Erythroblast (primary cell): ENCODE measurements at regions not wholly inside any gene's neighbourhood (a gene's known extent, or its start where the extent isn't known, plus 50 kb on each side); places are given as distances from the start of the nearest gene placed in this dataset.
A peak's percentile ranks its signal among the peaks of the same experiment; 100 is the strongest.

Experiments used
- DNase-seq, 2 experiments: peaks; one replicate each; lab custom pipeline; 2025; lab: John Stamatoyannopoulos, UW
- GATA1 ChIP-seq: IDR thresholded peaks from 2 replicates; pipeline ENCODE4 v1.6.1; 2011; ENCODE audit warnings: low read depth, mild to moderate bottlenecking, control low read depth, low read length, moderate library complexity
- POLR2A ChIP-seq: IDR thresholded peaks from 2 replicates; pipeline ENCODE4 v1.6.1; 2011; ENCODE audit warnings: mild to moderate bottlenecking, low read length

DNA sequence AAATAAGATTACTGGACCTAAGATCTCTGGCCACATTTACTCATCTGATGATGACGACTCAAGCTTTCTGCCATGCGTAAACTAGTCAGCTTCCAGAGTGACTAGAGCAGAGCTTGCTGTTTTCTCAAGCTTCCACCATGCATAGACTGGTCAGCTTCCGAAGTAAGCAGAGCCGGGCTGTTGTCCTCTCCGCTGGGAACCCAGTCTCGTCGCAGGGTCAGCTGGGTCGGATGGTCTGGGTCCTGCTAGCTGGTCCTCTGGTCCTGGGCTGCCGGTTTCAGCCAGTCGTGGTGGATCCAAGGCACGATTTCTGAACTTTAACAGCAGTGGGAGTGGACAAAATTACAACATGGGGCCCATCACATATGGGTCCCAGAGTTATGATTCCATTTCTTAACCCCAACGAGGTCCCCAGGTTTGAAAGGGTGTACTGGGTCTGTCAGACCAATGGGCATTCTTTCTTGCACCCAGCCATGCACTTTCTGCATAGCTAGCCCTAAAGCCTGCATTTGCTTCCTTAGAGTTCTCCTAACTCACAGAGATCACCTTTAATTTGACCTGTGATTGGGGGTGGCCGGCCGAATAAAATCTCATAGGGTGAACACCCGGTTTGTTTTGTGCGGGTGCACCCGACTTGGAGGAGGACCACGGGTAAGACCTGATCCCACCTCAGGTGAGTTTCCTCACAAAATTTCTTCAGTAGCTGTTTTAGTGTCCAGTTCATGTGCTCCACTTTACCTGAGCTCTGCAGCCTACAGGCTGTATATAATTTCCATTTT, 1312.8 kb downstream of the TMEM121 start:
- no peak for DNase-seq

GRCh38 chr14:106840258-106840657, 1313.9 kb downstream of the TMEM121 start:
- no peak for DNase-seq
- TF ChIP-seq POLR2A (no peak), GATA1 (no peak)

More for the DNA sequence above, 1312.8 kb downstream of the TMEM121 start:
- no peak for TF ChIP-seq GATA1
- no peak for TF ChIP-seq POLR2A

- TF ChIP-seq GATA1 (no peak), POLR2A (no peak)
- DNase-seq, result no peak
Measured at GRCh38 chr14:106840991-106841390, 1314.6 kb downstream of the TMEM121 start.

DNA sequence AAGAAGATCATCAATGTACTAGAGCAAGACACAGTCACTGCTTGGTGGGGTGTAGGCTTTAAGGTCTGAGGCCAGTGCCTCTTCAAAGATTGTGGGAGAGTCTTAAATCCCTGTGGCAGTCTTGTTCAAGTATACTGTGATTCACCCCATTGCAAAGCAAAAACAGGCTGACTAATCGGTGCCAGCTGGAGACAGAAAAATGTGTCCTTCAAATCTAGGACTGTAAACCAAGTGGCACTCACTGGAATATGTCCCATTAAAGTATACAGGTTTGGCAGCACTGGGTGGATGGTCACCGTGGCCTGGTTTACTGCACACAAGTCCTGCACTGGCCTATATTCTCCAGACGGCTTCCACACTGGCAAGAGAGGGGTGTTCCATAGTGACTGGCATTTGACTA, 1315.3 kb downstream of the TMEM121 start:
- no peak for DNase-seq
- TF ChIP-seq POLR2A (no peak), GATA1 (no peak)

DNA sequence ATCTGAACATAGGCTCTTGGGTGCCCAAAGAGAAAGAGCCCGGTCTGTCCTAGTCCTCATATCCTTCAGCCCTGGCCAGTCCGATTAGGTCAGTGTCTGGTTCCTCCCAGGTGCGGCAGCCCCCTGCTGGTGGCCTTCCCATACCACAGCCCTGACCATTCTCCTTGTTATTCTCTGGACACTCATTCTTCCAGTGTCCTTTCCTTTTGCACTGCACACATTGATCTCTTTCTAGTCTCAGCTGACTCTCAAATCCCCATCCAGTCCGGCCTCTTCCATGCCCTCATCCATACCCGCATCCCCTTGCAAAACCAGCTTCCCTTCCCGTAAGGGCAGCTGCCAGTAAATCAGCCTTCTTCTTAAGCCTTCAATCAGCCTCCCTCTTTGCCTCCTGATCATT, 1316.3 kb downstream of the TMEM121 start:
- DNase-seq, result no peak
- no peak for TF ChIP-seq POLR2A
- TF ChIP-seq GATA1, result no peak

GRCh38 chr14:106843386-106843785, 1317.0 kb downstream of the TMEM121 start:
- DNase-seq, result no peak
- no peak for TF ChIP-seq GATA1

DNA sequence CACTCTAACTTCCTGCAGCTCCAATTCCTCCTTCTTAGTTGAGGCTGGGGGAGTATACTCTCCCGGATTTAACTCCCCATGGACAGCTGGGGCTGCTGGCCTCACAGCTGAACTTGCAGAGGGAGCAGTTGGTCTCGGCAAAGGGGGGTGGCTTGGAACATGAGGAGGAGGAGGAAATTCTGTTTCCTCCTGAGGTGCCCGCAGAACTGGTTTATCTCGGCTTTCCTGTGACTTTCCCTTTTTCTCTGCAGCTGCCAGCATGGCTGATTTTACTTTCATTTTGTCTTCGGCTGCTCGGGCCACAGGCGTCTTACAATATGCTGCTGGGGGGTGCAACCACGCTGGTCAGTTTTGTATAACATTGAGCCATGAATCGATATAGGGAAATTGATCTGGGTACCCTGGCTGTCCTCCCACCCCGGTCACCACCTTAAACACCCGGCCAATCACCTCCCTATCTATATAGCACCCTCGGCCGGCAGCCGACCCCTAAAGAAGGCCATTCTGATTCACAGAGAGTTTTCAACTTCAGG, 1317.6 kb downstream of the TMEM121 start:
- no peak for DNase-seq
- TF ChIP-seq POLR2A, result no peak
- TF ChIP-seq GATA1, result no peak

- DNase-seq, result no peak
Measured at GRCh38 chr14:106844608-106845285, 1318.4 kb downstream of the TMEM121 start.

GRCh38 chr14:106845286-106846087, 1319.1 kb downstream of the TMEM121 start:
- DNase-seq, result no peak
- TF ChIP-seq GATA1 (no peak), POLR2A (no peak)

More at GRCh38 chr14:106844608-106845285, 1318.4 kb downstream of the TMEM121 start:
- TF ChIP-seq POLR2A (peak; percentile 73), GATA1 (no peak)

GRCh38 chr14:106846218-106846617, 1319.8 kb downstream of the TMEM121 start:
- TF ChIP-seq POLR2A (no peak), GATA1 (no peak)
- no peak for DNase-seq

DNA sequence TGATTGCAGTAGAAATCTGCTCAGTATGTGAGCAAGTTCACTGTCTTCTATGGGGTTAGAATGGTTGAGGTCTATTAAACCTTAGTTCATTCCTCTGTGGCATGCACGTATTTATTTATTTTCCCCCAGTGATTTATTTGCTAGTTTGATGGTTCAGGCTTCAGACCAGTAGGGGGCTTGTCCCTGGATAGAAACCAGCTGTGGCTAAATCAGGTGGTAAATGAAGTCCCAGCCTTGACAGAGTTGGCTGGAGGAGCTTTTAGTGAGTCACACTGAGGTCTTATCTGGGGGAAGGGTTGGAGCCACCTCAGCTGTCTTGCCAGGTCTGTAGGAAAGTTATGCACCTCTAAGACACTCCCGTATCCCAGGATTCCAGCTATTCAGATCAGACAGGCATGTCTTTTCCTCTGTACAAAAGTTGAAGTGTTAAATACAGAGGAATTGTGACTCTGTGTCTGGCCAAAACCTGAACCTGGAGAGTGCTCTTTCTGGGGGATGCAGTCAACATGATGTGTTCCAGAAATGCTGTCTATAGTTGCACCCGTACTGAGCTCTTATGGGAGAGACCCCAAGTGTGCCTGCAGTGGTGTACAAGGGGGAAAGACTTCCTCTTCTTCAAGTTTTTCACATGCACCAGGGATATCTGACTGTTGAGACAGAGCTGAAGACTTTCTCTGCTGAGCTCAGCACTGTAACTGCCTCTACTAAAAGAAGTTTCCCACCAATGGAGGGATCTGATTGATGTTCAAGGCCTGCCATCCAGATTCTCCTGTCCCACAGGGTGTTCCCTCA, 1322.1 kb downstream of the TMEM121 start:
- TF ChIP-seq GATA1, result no peak
- TF ChIP-seq POLR2A, result no peak
- DNase-seq, result no peak

DNA sequence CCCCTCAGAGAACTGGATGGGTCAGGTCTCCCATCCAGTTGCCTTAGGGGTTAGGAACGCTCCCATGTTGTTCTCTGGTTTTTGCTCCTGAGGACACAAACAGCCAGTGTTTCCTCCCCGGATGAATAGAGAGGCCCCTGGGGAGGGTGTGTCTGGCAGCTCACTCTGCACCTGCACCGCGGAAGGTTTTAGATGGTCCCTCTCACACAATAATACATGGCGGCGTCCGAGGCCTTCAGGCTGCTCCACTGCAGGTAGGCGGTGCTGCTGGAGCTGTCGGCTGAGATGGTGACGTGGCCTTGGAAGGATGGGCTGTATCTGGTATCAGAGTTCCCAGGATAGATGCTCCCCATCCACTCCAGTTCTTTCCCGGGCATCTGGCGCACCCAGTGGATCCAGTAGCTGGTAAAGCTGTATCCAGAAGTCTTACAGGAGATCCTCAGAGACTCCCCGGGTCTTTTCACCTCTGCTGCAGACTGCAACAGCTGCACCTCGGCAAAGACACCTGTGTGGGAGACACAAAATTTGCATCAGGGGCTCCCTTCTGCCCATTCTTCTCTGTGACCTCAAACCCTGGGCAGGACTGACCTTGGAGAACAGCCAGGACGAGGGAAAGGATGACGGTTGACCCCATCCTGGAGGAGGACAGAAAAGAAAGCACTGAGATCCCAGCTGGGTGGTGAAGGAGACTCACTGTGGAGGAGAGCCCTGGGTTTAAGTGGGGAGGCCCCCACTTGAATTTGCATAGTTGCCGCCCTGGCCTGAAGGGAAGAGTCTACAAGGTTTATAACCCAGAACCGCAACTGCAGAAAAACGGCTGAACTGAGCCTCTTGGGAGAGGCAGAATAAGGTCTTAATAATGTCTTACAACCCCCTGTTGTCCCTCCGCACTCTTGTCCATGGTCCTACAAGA, 1324.8 kb downstream of the TMEM121 start:
- TF ChIP-seq GATA1, result no peak
- no peak for TF ChIP-seq POLR2A
- no peak for DNase-seq
